Transverse colon (tissue), 4 donors: ENCODE measurements at regions not wholly inside any gene's neighbourhood (a gene's known extent, or its start where the extent isn't known, plus 50 kb on each side); places are given as distances from the start of the nearest gene placed in this dataset.

Source experiments
- DNase-seq: peaks from one replicate; pipeline ENCODE4 v3.0.0-alpha.2; 2019
- H3K27ac ChIP-seq, 4 donors: fragments of 200-600 bp; sonication (generic); 2 replicates each; pipeline ENCODE4 v1.5.1; 2016 to 2018; ENCODE audit warnings: inconsistent platforms in 4 of 4
- H3K27me3 ChIP-seq: fragments of 200-600 bp; sonication (generic); 2 replicates; pipeline ENCODE4 v1.5.1; 2017; ENCODE audit warnings: inconsistent platforms
- H3K36me3 ChIP-seq, 4 donors: fragments of 200-600 bp; sonication (generic); 2 replicates each; pipeline ENCODE4 v1.5.1; 2017 to 2019; ENCODE audit warnings: inconsistent platforms in 4 of 4
- H3K4me1 ChIP-seq, 4 donors: fragments of 200-600 bp; sonication (generic); 2 replicates each; pipeline ENCODE4 v1.5.1; 2017 to 2020; ENCODE audit warnings: inconsistent platforms in 4 of 4
- H3K4me3 ChIP-seq, 4 donors: fragments of 200-600 bp; sonication (generic); 1 replicate in 1 of 4; 2 replicates in 3 of 4; pipeline versions ENCODE4 v1.5.1 to v1.6.1; 2017 to 2019; ENCODE audit warnings: inconsistent platforms in 4 of 4
- H3K9me3 ChIP-seq, 2 donors: fragments of 200-600 bp; sonication (generic); 2 replicates each; pipeline ENCODE4 v1.5.1; 2017 to 2019; ENCODE audit warnings: inconsistent platforms in 2 of 2
- EP300 ChIP-seq: sonication (generic); formaldehyde crosslinking; IDR thresholded peaks from one replicate; pipeline ENCODE4 v1.6.1; 2017; ENCODE audit warnings: antibody characterized with exemption, low read depth
- POLR2A ChIP-seq: fragments of 450-650 bp; IDR thresholded peaks from one replicate; pipeline ENCODE4 v1.6.1; 2016; ENCODE audit warnings: antibody characterized with exemption, mild to moderate bottlenecking, moderate library complexity
- POLR2AphosphoS5 ChIP-seq, 3 donors: sonication (generic); formaldehyde crosslinking; IDR thresholded peaks; one replicate each; pipeline ENCODE4 v1.6.1; 2016; ENCODE audit warnings: antibody characterized with exemption in 3 of 3
- WGBS, 2 donors: methylation state at CpG; one replicate each; pipeline ENCODE4 v1.1.5; 2018; ENCODE audit warnings: low coverage in 1 of 2; 5-methylcytosine and 5-hydroxymethylcytosine counted together
- in situ Hi-C, 4 donors: fragments of 200-750 bp; cut with MboI; loops; one replicate each; pipeline versions ENCODE4 v1.15.0 to v1.15.1; 2017; ENCODE audit warnings: low sequenced_read_pairs in 3 of 4, low pct_ligation_motif_present in 1 of 4, low pct_unique_long_range_greater_than_20kb in 1 of 4
- intact Hi-C: fragments of 100-400 bp; cut with DNase I; formaldehyde crosslinking; loops from one replicate; pipeline ENCODE4 v1.15.1; 2023; ENCODE audit warnings: low total_unique reads
- TF ChIP-seq, protein P1 (sequence below), 5 experiments: fragments of 200-600 bp in 3 of 5; fragments of 450-650 bp in 2 of 5; sonication (generic) in 3 of 5; IDR thresholded peaks; 1 replicate in 2 of 5; 2 replicates in 3 of 5; pipeline ENCODE4 v1.5.1; 2016 to 2017; ENCODE audit warnings: antibody characterized with exemption in 5 of 5, inconsistent platforms in 3 of 5, mild to moderate bottlenecking in 2 of 5, moderate library complexity in 1 of 5

GRCh38 chrX:52261125-52261462, 76.4 kb downstream of the MAGED4 start:
- no peak for TF ChIP-seq POLR2A
- no peak for TF ChIP-seq EP300
- TF ChIP-seq, protein P1, sequence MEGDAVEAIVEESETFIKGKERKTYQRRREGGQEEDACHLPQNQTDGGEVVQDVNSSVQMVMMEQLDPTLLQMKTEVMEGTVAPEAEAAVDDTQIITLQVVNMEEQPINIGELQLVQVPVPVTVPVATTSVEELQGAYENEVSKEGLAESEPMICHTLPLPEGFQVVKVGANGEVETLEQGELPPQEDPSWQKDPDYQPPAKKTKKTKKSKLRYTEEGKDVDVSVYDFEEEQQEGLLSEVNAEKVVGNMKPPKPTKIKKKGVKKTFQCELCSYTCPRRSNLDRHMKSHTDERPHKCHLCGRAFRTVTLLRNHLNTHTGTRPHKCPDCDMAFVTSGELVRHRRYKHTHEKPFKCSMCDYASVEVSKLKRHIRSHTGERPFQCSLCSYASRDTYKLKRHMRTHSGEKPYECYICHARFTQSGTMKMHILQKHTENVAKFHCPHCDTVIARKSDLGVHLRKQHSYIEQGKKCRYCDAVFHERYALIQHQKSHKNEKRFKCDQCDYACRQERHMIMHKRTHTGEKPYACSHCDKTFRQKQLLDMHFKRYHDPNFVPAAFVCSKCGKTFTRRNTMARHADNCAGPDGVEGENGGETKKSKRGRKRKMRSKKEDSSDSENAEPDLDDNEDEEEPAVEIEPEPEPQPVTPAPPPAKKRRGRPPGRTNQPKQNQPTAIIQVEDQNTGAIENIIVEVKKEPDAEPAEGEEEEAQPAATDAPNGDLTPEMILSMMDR (IDR thresholded peaks at IDR 0.05), result no peak
- no peak for TF ChIP-seq POLR2AphosphoS5 (IDR thresholded peaks at IDR 0.05)
- Histone ChIP-seq H3K4me1 (peaks cover 0 to 9% (median 2%) of the 10 kb centered on the region in 4 donors), H3K36me3 (no peaks in the 10 kb centered on the region), H3K27ac (peak overlapping the region; percentile 80 to 89 (median 87)), H3K4me3 (peak overlapping the region in 2 of 4 donors; percentile 53 to 63), H3K9me3 (no peaks in the 10 kb centered on the region), H3K27me3 (no peaks in the 10 kb centered on the region)
- intact Hi-C loops (no loop called here), in situ Hi-C loops (no loop called here)
- 0 to 7% methylated on average over 1 to 2 of the region's 2 CpGs for WGBS, 2 donors
- DNase-seq, result no peak

- WGBS, 2 donors, result 0% methylated on average over 35 of the region's 41 CpGs; no CpG with 5 or more reads in 1 of the 2 donors
Observed at GRCh38 chrX:52261463-52262194, 76.9 kb downstream of the MAGED4 start.

GRCh38 chrX:52262195-52262546, 77.5 kb downstream of the MAGED4 start:
- Histone ChIP-seq H3K4me1 (peaks cover 0 to 9% (median 2%) of the 10 kb centered on the region in 4 donors), H3K9me3 (no peaks in the 10 kb centered on the region), H3K27me3 (no peaks in the 10 kb centered on the region), H3K36me3 (no peaks in the 10 kb centered on the region), H3K4me3 (peak overlapping the region; percentile 31 to 63 (median 52)), H3K27ac (peak overlapping the region; percentile 80 to 89 (median 87))
- intact Hi-C loops (no loop called here), in situ Hi-C loops (no loop called here)
- 24% methylated on average over 19 of the region's 19 CpGs; no CpG with 5 or more reads in 1 of the 2 donors for WGBS, 2 donors
- no peak for DNase-seq
- TF ChIP-seq POLR2A, result peak; percentile 1
- TF ChIP-seq, protein P1 (IDR thresholded peaks at IDR 0.05), result no peak
- TF ChIP-seq POLR2AphosphoS5 (IDR thresholded peaks at IDR 0.05), result no peak

More at GRCh38 chrX:52261463-52262194, 76.9 kb downstream of the MAGED4 start:
- in situ Hi-C loops (no loop called here), intact Hi-C loops (no loop called here)
- TF ChIP-seq POLR2AphosphoS5 (IDR thresholded peaks at IDR 0.05) (peak in 2 of 3 donors; percentile 5 to 44), EP300 (no peak), POLR2A (peak; percentile 53)
- TF ChIP-seq, protein P1 (IDR thresholded peaks at IDR 0.05), result peak; percentile 81 to 100 (median 97)
- peak; percentile 96 for DNase-seq
- Histone ChIP-seq H3K27me3 (no peaks in the 10 kb centered on the region), H3K36me3 (no peaks in the 10 kb centered on the region), H3K4me3 (peak overlapping the region; percentile 31 to 63 (median 52)), H3K9me3 (no peaks in the 10 kb centered on the region), H3K4me1 (peaks cover 0 to 9% (median 2%) of the 10 kb centered on the region in 4 donors), H3K27ac (peak overlapping the region; percentile 80 to 89 (median 87))

DNA sequence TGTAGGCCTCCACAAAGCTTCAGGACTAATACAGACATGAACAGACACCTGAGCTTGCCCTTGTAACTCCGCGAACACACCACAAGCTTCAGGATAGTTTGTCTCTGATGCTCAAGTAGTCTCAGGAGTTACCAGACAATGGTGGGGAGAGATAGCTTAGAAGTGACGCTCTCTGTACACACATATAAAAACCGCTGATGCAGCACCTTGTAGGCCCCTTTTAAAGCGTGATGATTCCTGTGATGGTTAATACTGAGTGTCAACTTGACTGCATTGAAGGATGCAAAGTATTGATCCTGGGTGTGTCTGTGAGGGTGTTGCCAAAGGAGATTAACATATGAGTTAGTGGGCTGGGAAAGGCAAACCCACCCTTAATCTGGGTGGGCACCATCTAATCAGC, 78.7 kb downstream of the MAGED4 start:
- 94% methylated on average over 5 of the region's 5 CpGs; no CpG with 5 or more reads in 1 of the 2 donors for WGBS, 2 donors
- in situ Hi-C loops, result no loop called here

More for the DNA sequence above, 78.7 kb downstream of the MAGED4 start:
- TF ChIP-seq, protein P1 (IDR thresholded peaks at IDR 0.05), result no peak
- TF ChIP-seq POLR2A, result no peak
- no peak for TF ChIP-seq EP300
- TF ChIP-seq POLR2AphosphoS5 (IDR thresholded peaks at IDR 0.05), result no peak
- no peak overlapping the region for H3K27ac ChIP-seq
- no peaks in the 10 kb centered on the region for H3K36me3 ChIP-seq
- no peaks in the 10 kb centered on the region for H3K27me3 ChIP-seq
- H3K4me1 ChIP-seq, result peaks cover 0 to 9% (median 2%) of the 10 kb centered on the region in 4 donors
- H3K4me3 ChIP-seq, result no peak overlapping the region
- intact Hi-C loops, result no loop called here
- no peak for DNase-seq
- no peaks in the 10 kb centered on the region for H3K9me3 ChIP-seq
